Tibial nerve (tissue), 4 donors: ENCODE measurements at regions not wholly inside any gene's neighbourhood (a gene's known extent, or its start where the extent isn't known, plus 50 kb on each side); places are given as distances from the start of the nearest gene placed in this dataset.
"Not testable (repeated sequence)": the region's sequence is repeated elsewhere in the genome, so short reads cannot be mapped to it uniquely, and the experiment has no call there.

Experiments used
- DNase-seq, 2 donors: peaks; one replicate each; pipeline ENCODE4 v3.0.0-alpha.2; 2019; ENCODE audit warnings: low spot score in 2 of 2
- H3K27ac ChIP-seq, 4 donors: fragments of 200-600 bp; sonication (generic) in 3 of 4; one replicate each; pipeline ENCODE4 v1.5.1; 2017 to 2019; ENCODE audit warnings: mild to moderate bottlenecking in 1 of 4
- H3K27me3 ChIP-seq, 2 donors: fragments of 200-600 bp; sonication (generic) in 1 of 2; one replicate each; pipeline versions ENCODE4 v1.5.1 to v1.6.0; 2017 to 2019
- H3K36me3 ChIP-seq, 3 donors: fragments of 200-600 bp; sonication (generic); one replicate each; pipeline ENCODE4 v1.5.1; 2018 to 2019
- H3K4me1 ChIP-seq, 4 donors: fragments of 200-600 bp; sonication (generic) in 3 of 4; one replicate each; pipeline ENCODE4 v1.5.1; 2017 to 2019
- H3K4me3 ChIP-seq, 4 donors: fragments of 200-600 bp; sonication (generic) in 3 of 4; one replicate each; pipeline ENCODE4 v1.5.1; 2017 to 2019; ENCODE audit warnings: mild to moderate bottlenecking in 1 of 4, moderate library complexity in 1 of 4
- H3K9me3 ChIP-seq, 4 donors: fragments of 200-600 bp; sonication (generic) in 3 of 4; one replicate each; pipeline ENCODE4 v1.5.1; 2017 to 2019
- EP300 ChIP-seq, 2 donors: sonication (generic); formaldehyde crosslinking; IDR thresholded peaks; one replicate each; pipeline ENCODE4 v1.6.1; 2017; ENCODE audit warnings: antibody characterized with exemption in 2 of 2, mild to moderate bottlenecking in 1 of 2
- POLR2A ChIP-seq, 2 donors: fragments of 450-650 bp; IDR thresholded peaks; one replicate each; pipeline ENCODE4 v1.6.1; 2017; ENCODE audit warnings: antibody characterized with exemption in 2 of 2, mild to moderate bottlenecking in 2 of 2, moderate library complexity in 2 of 2
- WGBS, 2 donors: methylation state at CpG; one replicate each; pipeline ENCODE4 v1.1.5; 2018; 5-methylcytosine and 5-hydroxymethylcytosine counted together
- TF ChIP-seq, protein P1 (sequence below), 5 experiments: fragments of 200-600 bp in 3 of 5; fragments of 450-650 bp in 2 of 5; sonication (generic) in 3 of 5; IDR thresholded peaks; one replicate each; pipeline ENCODE4 v1.5.1; 2016 to 2019; ENCODE audit warnings: antibody characterized with exemption in 5 of 5, mild to moderate bottlenecking in 3 of 5, moderate library complexity in 2 of 5

DNA sequence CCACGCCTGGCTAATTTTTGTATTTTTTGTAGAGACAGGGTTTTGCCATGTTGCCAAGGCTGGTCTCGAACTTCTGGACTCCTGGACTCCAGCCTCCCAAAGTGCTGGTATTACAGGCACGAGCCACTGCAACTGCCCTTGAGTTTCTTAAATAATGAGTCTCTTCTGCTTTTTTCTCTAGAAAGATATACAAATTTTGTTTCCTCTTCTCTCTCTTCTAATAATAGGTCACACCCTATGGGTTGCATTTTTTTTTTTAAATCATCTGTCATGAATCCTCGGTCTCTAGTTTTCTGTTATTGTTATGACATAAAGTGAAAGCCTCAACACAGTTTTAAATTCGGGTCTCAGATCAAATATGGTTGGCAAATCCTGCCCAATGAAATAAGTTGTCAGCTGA, 111.2 kb downstream of the IL12A start:
- no peaks in the 10 kb centered on the region for H3K36me3 ChIP-seq
- no peak overlapping the region for H3K4me3 ChIP-seq
- no peaks in the 10 kb centered on the region for H3K9me3 ChIP-seq
- H3K4me1 ChIP-seq: no peaks in the 10 kb centered on the region
- 78 to 80% methylated on average over 5 of the region's 5 CpGs for WGBS, 2 donors
- H3K27me3 ChIP-seq: no peaks in the 10 kb centered on the region
- TF ChIP-seq POLR2A (IDR thresholded peaks at IDR 0.05): no peak
- TF ChIP-seq EP300 (IDR thresholded peaks at IDR 0.05): no peak
- DNase-seq: no peak
- H3K27ac ChIP-seq: no peak overlapping the region

DNA sequence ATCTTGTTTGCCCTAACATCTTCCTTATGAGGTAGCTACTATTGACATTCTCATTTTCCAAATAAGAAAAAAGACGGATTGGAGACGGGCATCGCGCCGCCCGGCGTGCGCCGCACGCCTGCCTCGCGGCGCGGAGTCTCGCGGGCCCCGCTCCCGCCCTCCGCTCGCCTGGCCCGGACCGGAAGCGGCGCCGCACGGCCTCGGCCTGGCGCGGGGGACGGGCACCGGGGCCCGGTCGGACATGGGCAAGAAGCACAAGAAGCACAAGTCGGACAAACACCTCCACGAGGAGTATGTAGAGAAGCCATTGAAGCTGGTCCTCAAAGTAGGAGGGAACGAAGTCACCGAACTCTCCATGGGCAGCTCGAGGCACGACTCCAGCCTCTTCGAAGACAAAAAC, 112.0 kb downstream of the IL12A start:
- no peak for DNase-seq
- H3K9me3 ChIP-seq: no peaks in the 10 kb centered on the region
- H3K36me3 ChIP-seq: no peaks in the 10 kb centered on the region
- no peak overlapping the region for H3K27ac ChIP-seq
- no peaks in the 10 kb centered on the region for H3K4me1 ChIP-seq
- no peaks in the 10 kb centered on the region for H3K27me3 ChIP-seq
- H3K4me3 ChIP-seq: no peak overlapping the region
- WGBS, 2 donors: 96 to 98% methylated on average over 40 of the region's 40 CpGs
- TF ChIP-seq EP300 (IDR thresholded peaks at IDR 0.05) (no peak), POLR2A (IDR thresholded peaks at IDR 0.05) (no peak)
- TF ChIP-seq, protein P1, sequence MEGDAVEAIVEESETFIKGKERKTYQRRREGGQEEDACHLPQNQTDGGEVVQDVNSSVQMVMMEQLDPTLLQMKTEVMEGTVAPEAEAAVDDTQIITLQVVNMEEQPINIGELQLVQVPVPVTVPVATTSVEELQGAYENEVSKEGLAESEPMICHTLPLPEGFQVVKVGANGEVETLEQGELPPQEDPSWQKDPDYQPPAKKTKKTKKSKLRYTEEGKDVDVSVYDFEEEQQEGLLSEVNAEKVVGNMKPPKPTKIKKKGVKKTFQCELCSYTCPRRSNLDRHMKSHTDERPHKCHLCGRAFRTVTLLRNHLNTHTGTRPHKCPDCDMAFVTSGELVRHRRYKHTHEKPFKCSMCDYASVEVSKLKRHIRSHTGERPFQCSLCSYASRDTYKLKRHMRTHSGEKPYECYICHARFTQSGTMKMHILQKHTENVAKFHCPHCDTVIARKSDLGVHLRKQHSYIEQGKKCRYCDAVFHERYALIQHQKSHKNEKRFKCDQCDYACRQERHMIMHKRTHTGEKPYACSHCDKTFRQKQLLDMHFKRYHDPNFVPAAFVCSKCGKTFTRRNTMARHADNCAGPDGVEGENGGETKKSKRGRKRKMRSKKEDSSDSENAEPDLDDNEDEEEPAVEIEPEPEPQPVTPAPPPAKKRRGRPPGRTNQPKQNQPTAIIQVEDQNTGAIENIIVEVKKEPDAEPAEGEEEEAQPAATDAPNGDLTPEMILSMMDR (IDR thresholded peaks at IDR 0.05): no peak

DNA sequence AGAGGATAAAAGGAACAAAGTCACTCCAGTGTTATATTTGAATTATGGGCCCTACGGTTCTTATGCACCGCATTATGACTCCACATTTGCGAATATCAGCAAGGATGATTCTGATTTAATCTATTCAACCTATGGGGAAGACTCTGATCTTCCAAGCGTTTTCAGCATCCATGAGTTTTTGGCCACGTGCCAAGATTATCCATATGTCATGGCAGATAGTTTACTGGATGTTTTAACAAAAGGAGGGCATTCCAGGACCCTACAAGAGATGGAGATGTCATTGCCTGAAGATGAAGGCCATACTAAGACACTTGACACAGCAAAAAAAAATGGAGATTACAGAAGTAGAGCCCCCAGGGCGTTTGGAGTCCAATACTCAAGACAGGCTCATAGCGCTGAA, 113.4 kb downstream of the IL12A start:
- H3K4me3 ChIP-seq, H3K36me3 ChIP-seq, H3K4me1 ChIP-seq, H3K9me3 ChIP-seq, H3K27me3 ChIP-seq, H3K27ac ChIP-seq, DNase-seq: not testable (repeated sequence)
- WGBS, 2 donors: 87 to 90% methylated on average over 7 of the region's 7 CpGs

DNA sequence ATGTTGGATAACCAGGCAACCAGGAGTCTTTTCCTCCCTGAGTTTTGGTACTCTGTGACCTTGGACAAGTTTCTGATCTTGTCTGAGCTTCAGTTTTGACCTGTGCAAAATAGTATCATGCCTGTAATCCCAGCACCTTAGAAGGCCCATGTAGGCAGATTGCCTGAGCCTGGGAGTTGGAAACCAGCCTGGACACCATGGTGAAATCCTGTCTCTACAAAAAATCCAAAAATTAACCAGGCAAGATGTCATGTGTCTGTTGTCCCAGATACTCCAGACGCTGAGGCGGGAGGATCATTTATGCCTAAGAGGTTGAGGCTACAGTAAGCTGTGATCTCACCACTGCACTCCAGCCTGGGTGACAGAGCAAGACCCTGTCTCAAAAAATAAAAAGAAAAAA, 114.8 kb downstream of the IL12A start:
- Histone ChIP-seq H3K4me3 (no peak overlapping the region), H3K27ac (no peak overlapping the region), H3K9me3 (no peaks in the 10 kb centered on the region), H3K27me3 (no peaks in the 10 kb centered on the region), H3K36me3 (no peaks in the 10 kb centered on the region), H3K4me1 (no peaks in the 10 kb centered on the region)
- TF ChIP-seq POLR2A (IDR thresholded peaks at IDR 0.05): no peak
- TF ChIP-seq, protein P1 (IDR thresholded peaks at IDR 0.05): no peak
- TF ChIP-seq EP300 (IDR thresholded peaks at IDR 0.05): no peak
- 89 to 97% methylated on average over 2 of the region's 2 CpGs for WGBS, 2 donors
- DNase-seq: no peak

DNA sequence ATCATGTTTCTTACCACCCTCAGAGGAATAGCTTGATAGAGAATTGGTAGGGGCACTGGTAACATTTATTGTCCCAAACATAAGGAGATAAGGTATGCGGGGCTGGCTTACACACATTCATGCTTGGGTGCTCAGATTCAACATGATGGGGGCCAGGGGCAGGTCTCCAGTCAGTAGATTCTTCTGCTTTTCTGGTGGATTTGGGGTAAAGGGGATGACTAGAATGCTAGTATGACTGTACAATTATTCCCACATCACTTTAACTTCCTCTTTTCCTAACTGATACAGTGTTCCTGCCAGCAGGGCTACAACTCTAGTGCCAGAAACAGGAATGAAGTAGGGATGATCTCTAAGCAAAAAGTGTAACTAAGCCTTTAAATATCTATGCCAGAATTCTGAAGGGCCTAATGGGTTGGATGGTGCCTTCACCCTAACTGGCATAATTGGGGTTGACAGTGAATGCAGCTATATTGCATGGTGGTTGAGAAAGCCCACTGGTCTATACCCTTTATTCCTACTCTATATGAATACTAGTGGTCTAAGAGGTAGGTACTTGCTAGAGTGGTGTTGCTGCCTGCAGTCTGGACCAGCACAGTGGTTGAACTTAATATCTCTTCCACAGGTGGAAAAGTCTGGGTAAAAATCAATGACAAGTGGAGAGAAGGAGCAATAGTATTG, 117.4 kb downstream of the IL12A start:
- Histone ChIP-seq H3K27ac (no peak overlapping the region), H3K36me3 (no peaks in the 10 kb centered on the region), H3K4me3 (no peak overlapping the region), H3K9me3 (no peaks in the 10 kb centered on the region), H3K4me1 (no peaks in the 10 kb centered on the region), H3K27me3 (no peaks in the 10 kb centered on the region)
- no peak for DNase-seq
- WGBS, 2 donors: 81 to 92% methylated on average over 1 of the region's 1 CpG
- no peak for TF ChIP-seq EP300 (IDR thresholded peaks at IDR 0.05)
- TF ChIP-seq, protein P1 (IDR thresholded peaks at IDR 0.05): no peak
- no peak for TF ChIP-seq POLR2A (IDR thresholded peaks at IDR 0.05)

DNA sequence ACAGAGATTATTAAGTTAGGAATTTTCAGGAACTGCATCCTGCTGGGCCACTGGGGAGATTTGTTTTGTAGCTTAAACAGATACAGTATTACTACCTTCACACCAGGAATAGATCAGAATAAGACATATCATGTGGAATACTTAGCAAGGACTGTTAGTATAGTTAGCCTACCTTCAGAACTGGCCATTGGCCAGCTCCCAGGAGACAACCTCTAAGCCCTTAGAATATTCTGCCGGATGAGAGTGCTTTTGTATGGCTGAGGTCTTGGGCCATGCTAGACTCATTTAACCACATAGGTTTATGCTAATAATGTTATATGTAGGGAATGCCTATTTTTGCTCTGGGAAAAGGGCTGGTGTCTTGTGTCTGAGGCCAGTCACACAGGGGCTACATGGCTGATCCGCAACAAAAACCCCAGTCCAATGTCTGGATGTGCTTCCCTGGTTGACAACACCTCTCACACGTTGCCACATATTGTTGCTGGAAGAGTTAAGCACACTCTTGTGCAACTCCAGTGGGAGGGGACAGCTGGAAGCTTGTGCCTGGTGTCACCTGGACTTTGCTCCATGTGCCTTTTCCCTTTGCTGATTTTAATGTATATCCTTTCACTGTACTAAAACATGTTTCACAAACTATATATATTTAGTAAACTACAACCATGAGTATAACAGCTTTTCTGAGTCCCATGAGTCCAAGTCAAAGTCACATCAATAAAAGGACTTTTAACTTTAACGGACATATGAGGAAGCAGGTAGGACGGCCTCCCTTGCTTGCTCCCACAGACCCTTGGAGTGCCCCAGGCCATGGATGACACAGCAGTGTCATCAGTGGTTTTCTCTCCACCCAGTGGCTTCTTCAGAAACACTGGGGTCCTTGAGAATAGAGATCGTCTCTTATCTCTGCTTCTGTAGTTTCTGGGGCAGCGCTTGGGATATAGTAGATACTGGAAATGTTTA, 118.0 kb upstream of the C3orf80 start:
- peaks cover 0 to 4% (median 0%) of the 10 kb centered on the region in 4 donors for H3K4me1 ChIP-seq
- TF ChIP-seq POLR2A (IDR thresholded peaks at IDR 0.05): no peak
- TF ChIP-seq, protein P1 (IDR thresholded peaks at IDR 0.05): no peak
- no peak for TF ChIP-seq EP300 (IDR thresholded peaks at IDR 0.05)
- WGBS, 2 donors: 61 to 66% methylated on average over 7 of the region's 7 CpGs

More for the DNA sequence above, 118.0 kb upstream of the C3orf80 start:
- DNase-seq: no peak
- H3K9me3 ChIP-seq: no peaks in the 10 kb centered on the region
- no peaks in the 10 kb centered on the region for H3K36me3 ChIP-seq
- H3K4me3 ChIP-seq: no peak overlapping the region
- H3K27ac ChIP-seq: no peak overlapping the region
- no peaks in the 10 kb centered on the region for H3K27me3 ChIP-seq
